ENCODE measurements at regions not wholly inside any gene's neighbourhood (a gene's known extent, or its start where the extent isn't known, plus 50 kb on each side); places are given as distances from the start of the nearest gene placed in this dataset.

- no peak for TF ChIP-seq CTCF (IDR thresholded peaks at IDR 0.05)
- no peak for TF ChIP-seq POLR2A (IDR thresholded peaks at IDR 0.05)
Measured at GRCh38 chr9:109683521-109683920, 96.5 kb upstream of the PALM2AKAP2 start.
